HepG2 (cell line): ENCODE measurements at regions not wholly inside any gene's neighbourhood (a gene's known extent, or its start where the extent isn't known, plus 50 kb on each side); places are given as distances from the start of the nearest gene placed in this dataset.

Experiments used
- ATAC-seq: fragments of 200-7000 bp; cut with Tn5 transposase; 3 replicates; pipeline ENCODE4 v1.9.1; 2020; ENCODE audit warnings: mild to moderate bottlenecking, moderate library complexity
- BruUV-seq: library from RNA; stranded (reverse); fragments of 400-500 nt; replicated peaks from 2 replicates; lab custom pipeline; 2021; lab: Mats Ljungman, UMichigan
- CTCF ChIA-PET: fragments of 300-600 bp; formaldehyde crosslinking; extraction: SDS; loops from one replicate; lab custom pipeline; 2021; ENCODE audit warnings: low total read pairs, inconsistent platforms, low intra/inter-chr PET ratio; lab: Yijun Ruan, JAX
- POLR2A ChIA-PET: fragments of 350-600 bp; sonication (Branson Sonifier 250); formaldehyde crosslinking; loops from one replicate; lab custom pipeline; 2020; ENCODE audit warnings: antibody characterized with exemption, inconsistent platforms; lab: Yijun Ruan, JAX
- DNase-seq: peaks from one replicate; pipeline ENCODE4 v3.0.0-alpha.2; 2015; ENCODE audit warnings: low spot score
- FAIRE-seq: peaks from 3 replicates; lab custom pipeline; 2011; peaks lifted over from hg19 to GRCh38; lab: Jason Lieb, UNC
- H2AFZ ChIP-seq: one replicate; pipeline ENCODE4 v1.6.1; 2011; ENCODE audit warnings: low read length, inconsistent platforms
- H3K27ac ChIP-seq: fragments of 300-600 bp; 3 replicates; pipeline ENCODE4 v1.8.0; 2011; ENCODE audit warnings: mixed run types, mild to moderate bottlenecking, mixed read lengths, low read length, inconsistent platforms; ENCODE audit not compliant: insufficient read depth; ENCODE audit errors: extremely low read length
- H3K27me3 ChIP-seq, 2 experiments: fragments of 200-600 bp in 1 of 2; 2 replicates in 1 of 2; 3 replicates in 1 of 2; pipeline versions ENCODE4 v1.6.0 to v1.8.0; 2011; ENCODE audit warnings: low read length in 2 of 2, mild to moderate bottlenecking in 2 of 2, moderate library complexity in 2 of 2, inconsistent platforms in 1 of 2; ENCODE audit not compliant: insufficient read depth in 2 of 2, control insufficient read depth in 1 of 2
- H3K36me3 ChIP-seq, 2 experiments: fragments of 200-600 bp in 1 of 2; replicated peaks in 1 of 2; 2 replicates in 1 of 2; 3 replicates in 1 of 2; pipeline versions ENCODE4 v1.5.1 to v1.8.0; 2011; ENCODE audit warnings: low read length in 2 of 2, inconsistent platforms in 1 of 2; ENCODE audit not compliant: insufficient read depth in 2 of 2, control insufficient read depth in 1 of 2
- H3K4me1 ChIP-seq: 2 replicates; pipeline ENCODE4 v1.5.1; 2012; ENCODE audit warnings: low read length, inconsistent platforms; ENCODE audit not compliant: insufficient read depth
- H3K4me2 ChIP-seq: 2 replicates; pipeline ENCODE4 v1.6.0; 2011; ENCODE audit warnings: low read depth, low read length, inconsistent platforms
- H3K4me3 ChIP-seq, 3 experiments: fragments of 200-600 bp in 1 of 3; sonication (generic), shearing (Covaris generic) in 1 of 3; replicated peaks in 1 of 3; 2 replicates each; pipeline ENCODE4 v1.5.1; 2011 to 2016; ENCODE audit warnings: low read length in 3 of 3, inconsistent platforms in 2 of 3, low read depth in 2 of 3, mild to moderate bottlenecking in 2 of 3, control low read depth in 1 of 3, mixed read lengths in 1 of 3; ENCODE audit not compliant: insufficient read depth in 1 of 3
- H3K79me2 ChIP-seq: one replicate; pipeline ENCODE4 v1.6.1; 2011; ENCODE audit warnings: low read length, inconsistent platforms; ENCODE audit not compliant: insufficient read depth
- H3K9ac ChIP-seq: 2 replicates; pipeline ENCODE4 v1.6.0; 2011; ENCODE audit warnings: mild to moderate bottlenecking, low read depth, low read length, inconsistent platforms; ENCODE audit not compliant: insufficient read depth
- H3K9me3 ChIP-seq: 2 replicates; pipeline ENCODE4 v1.5.1; 2012; ENCODE audit warnings: mild to moderate bottlenecking, low read length
- H4K20me1 ChIP-seq: 2 replicates; pipeline ENCODE4 v1.6.0; 2011; ENCODE audit warnings: inconsistent platforms, mild to moderate bottlenecking, low read length, moderate library complexity; ENCODE audit not compliant: insufficient read depth
- FOXO1 ChIP-seq: sonication (generic); formaldehyde crosslinking; IDR thresholded peaks from 2 replicates; pipeline ENCODE4 v1.4.0; 2020; ENCODE audit warnings: missing genetic modification reagents
- KDM5B ChIP-seq: sonication (generic); formaldehyde crosslinking; IDR thresholded peaks from 2 replicates; pipeline ENCODE4 v1.4.0; 2020; ENCODE audit warnings: missing genetic modification reagents, mild to moderate bottlenecking, borderline replicate concordance
- MBD4 ChIP-seq: IDR thresholded peaks from 2 replicates; pipeline ENCODE4 v1.6.1; 2012; ENCODE audit warnings: low read length, inconsistent platforms, borderline replicate concordance
- NFKBIZ ChIP-seq: IDR thresholded peaks from 2 replicates; pipeline ENCODE4 v1.6.1; 2018; ENCODE audit warnings: missing genetic modification reagents, missing compliant biosample characterization
- ZNF296 ChIP-seq: sonication (generic); formaldehyde crosslinking; conservative IDR thresholded peaks from 2 replicates; pipeline ENCODE4 v1.5.0; 2020; ENCODE audit warnings: mild to moderate bottlenecking, missing genetic modification reagents
- ZNF44 ChIP-seq: sonication (generic); formaldehyde crosslinking; IDR thresholded peaks from 2 replicates; pipeline ENCODE4 v1.5.1; 2020; ENCODE audit warnings: mild to moderate bottlenecking, missing genetic modification reagents
- ZNF460 ChIP-seq: sonication (generic); formaldehyde crosslinking; IDR thresholded peaks from 2 replicates; pipeline ENCODE4 v1.5.1; 2020; ENCODE audit warnings: missing genetic modification reagents, mild to moderate bottlenecking, borderline replicate concordance
- ZNF562 ChIP-seq: sonication (generic); formaldehyde crosslinking; IDR thresholded peaks from 2 replicates; pipeline ENCODE4 v1.8.0; 2022; ENCODE audit warnings: missing genetic modification reagents, borderline replicate concordance
- ZNF746 ChIP-seq: sonication (generic); formaldehyde crosslinking; IDR thresholded peaks from 2 replicates; pipeline ENCODE4 v1.8.0; 2022; ENCODE audit warnings: mild to moderate bottlenecking, missing genetic modification reagents
- ZNF781 ChIP-seq: sonication (generic); formaldehyde crosslinking; IDR thresholded peaks from 2 replicates; pipeline ENCODE4 v1.5.1; 2020; ENCODE audit warnings: borderline replicate concordance, mild to moderate bottlenecking, missing genetic modification reagents; ENCODE audit errors: not compliant biosample characterization
- ZNF816 ChIP-seq: sonication (generic); formaldehyde crosslinking; IDR thresholded peaks from 2 replicates; pipeline ENCODE4 v1.8.0; 2022; ENCODE audit warnings: missing genetic modification reagents, mild to moderate bottlenecking, borderline replicate concordance
- ZNF879 ChIP-seq: sonication (generic); formaldehyde crosslinking; IDR thresholded peaks from 2 replicates; pipeline ENCODE4 v1.8.1; 2023; ENCODE audit warnings: missing genetic modification reagents
- WGBS: methylation state at CpG from one replicate; pipeline ENCODE4 v1.1.6; 2017; ENCODE audit warnings: low lambda C conversion rate; 5-methylcytosine and 5-hydroxymethylcytosine counted together
- in situ Hi-C: cut with HindIII; loops from 2 replicates; pipeline ENCODE4 v1.10.0; 2017; ENCODE audit warnings: low pct_unique_long_range_greater_than_20kb; ENCODE audit not compliant: extremely low pct_ligation_motif_present
- intact Hi-C: fragments of 100-400 bp; cut with micrococcal nuclease; formaldehyde crosslinking; loops from one replicate; pipeline ENCODE4 v1.10.0; 2022; ENCODE audit not compliant: unreplicated experiment
- TF ChIP-seq, protein P1 (sequence below): sonication (generic); formaldehyde crosslinking; IDR thresholded peaks from 2 replicates; pipeline ENCODE4 v1.5.0; 2020; ENCODE audit warnings: mild to moderate bottlenecking, missing genetic modification reagents, borderline replicate concordance
- TF ChIP-seq, protein P2 (sequence below): sonication (generic); IDR thresholded peaks from 2 replicates; pipeline ENCODE4 v1.6.1; 2016; ENCODE audit warnings: low read depth, borderline replicate concordance
- TF ChIP-seq, protein P3 (sequence below): sonication (generic); formaldehyde crosslinking; IDR thresholded peaks from 2 replicates; pipeline ENCODE4 v1.4.0; 2020; ENCODE audit warnings: low read depth, mild to moderate bottlenecking, missing genetic modification reagents

DNA sequence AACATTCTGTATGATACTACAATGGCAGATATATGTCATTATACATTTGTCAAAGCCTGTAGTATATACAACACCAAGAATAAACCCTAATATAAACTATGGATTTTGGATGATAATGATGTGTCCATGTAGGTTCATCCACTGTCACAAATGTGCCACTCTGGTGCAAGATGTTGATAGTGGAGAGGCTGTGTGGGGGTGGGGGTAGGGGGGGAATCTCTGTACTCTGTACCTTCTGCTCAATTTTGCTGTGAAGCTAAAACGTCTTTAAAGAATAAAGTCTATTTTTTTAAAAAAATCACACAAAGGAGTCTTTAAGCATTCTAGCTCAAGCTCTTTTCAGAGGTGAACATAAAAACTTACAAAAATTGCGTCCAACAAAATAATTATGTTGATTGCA lies 88.2 kb upstream of the ABI3BP start (continued):
- TF ChIP-seq, protein P1, sequence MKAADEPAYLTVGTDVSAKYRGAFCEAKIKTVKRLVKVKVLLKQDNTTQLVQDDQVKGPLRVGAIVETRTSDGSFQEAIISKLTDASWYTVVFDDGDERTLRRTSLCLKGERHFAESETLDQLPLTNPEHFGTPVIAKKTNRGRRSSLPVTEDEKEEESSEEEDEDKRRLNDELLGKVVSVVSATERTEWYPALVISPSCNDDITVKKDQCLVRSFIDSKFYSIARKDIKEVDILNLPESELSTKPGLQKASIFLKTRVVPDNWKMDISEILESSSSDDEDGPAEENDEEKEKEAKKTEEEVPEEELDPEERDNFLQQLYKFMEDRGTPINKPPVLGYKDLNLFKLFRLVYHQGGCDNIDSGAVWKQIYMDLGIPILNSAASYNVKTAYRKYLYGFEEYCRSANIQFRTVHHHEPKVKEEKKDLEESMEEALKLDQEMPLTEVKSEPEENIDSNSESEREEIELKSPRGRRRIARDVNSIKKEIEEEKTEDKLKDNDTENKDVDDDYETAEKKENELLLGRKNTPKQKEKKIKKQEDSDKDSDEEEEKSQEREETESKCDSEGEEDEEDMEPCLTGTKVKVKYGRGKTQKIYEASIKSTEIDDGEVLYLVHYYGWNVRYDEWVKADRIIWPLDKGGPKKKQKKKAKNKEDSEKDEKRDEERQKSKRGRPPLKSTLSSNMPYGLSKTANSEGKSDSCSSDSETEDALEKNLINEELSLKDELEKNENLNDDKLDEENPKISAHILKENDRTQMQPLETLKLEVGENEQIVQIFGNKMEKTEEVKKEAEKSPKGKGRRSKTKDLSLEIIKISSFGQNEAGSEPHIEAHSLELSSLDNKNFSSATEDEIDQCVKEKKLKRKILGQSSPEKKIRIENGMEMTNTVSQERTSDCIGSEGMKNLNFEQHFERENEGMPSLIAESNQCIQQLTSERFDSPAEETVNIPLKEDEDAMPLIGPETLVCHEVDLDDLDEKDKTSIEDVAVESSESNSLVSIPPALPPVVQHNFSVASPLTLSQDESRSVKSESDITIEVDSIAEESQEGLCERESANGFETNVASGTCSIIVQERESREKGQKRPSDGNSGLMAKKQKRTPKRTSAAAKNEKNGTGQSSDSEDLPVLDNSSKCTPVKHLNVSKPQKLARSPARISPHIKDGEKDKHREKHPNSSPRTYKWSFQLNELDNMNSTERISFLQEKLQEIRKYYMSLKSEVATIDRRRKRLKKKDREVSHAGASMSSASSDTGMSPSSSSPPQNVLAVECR (CRISPR knock-in tag) = no peak
- TF ChIP-seq ZNF296 (no peak), ZNF44 (no peak), FOXO1 (CRISPR knock-in tag) (no peak), ZNF781 (CRISPR knock-in tag) (no peak)

DNA sequence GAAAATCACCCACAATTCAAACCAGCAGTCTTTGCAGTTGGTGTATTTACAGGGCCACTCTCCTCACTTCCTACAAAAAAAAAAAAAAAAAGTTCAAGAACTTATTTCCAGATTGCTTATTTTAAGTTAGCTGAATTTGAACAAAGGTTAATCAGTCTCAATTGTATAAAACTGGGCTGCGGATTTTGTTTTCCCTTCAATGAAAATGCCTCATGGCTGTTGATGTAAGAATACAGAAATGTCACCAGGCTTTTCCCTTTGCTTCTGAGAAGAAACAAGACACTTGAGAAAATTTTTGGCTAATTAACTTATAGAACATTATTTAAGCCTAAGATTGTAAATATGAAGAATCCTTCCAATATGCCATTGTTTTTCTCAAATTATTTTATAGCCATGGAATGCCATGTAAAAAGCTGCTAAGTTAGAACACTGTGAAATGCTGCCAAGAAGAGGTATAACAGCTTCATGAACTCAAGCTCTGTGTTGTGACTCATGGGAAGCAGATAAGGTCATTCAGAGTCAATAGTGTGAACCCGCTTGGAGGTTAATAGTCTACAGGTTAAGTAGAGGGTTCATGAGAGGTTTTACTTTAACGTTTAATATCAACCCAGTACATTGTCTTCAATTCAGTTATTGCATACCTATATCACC lies 84.3 kb upstream of the ABI3BP start:
- no peak overlapping the region for H3K4me2 ChIP-seq
- ChIA-PET CTCF (no interaction called here), POLR2A (no interaction called here)
- H3K79me2 ChIP-seq = no peaks in the 10 kb centered on the region
- no peaks in the 10 kb centered on the region for H4K20me1 ChIP-seq
- in situ Hi-C loops = loop anchor here (10.0 kb wide), 1 partner anchor 307 kb away; no protein-coding TSS in a partner anchor
- no peaks in the 10 kb centered on the region for H3K4me1 ChIP-seq
- BruUV-seq = no TSS peak
- no peaks in the 10 kb centered on the region for H3K9me3 ChIP-seq
- no peak overlapping the region for H3K9ac ChIP-seq
- no peak overlapping the region for H3K4me3 ChIP-seq
- H3K27me3 ChIP-seq = no peaks in the 10 kb centered on the region
- no peak for ATAC-seq
- FAIRE-seq = no peak
- intact Hi-C loops = no loop called here
- no peak overlapping the region for H2AFZ ChIP-seq
- 1% methylated on average over 3 of the region's 3 CpGs for WGBS
- DNase-seq = no peak
- H3K36me3 ChIP-seq = no peaks in the 10 kb centered on the region
- H3K27ac ChIP-seq = no peak overlapping the region
- TF ChIP-seq ZNF879 (CRISPR knock-in tag) (no peak), ZNF746 (CRISPR knock-in tag) (no peak), NFKBIZ (CRISPR knock-in tag) (no peak), KDM5B (CRISPR knock-in tag) (no peak), MBD4 (no peak), ZNF460 (CRISPR knock-in tag) (no peak), ZNF562 (CRISPR knock-in tag) (no peak), ZNF816 (CRISPR knock-in tag) (no peak)
- TF ChIP-seq, protein P2, sequence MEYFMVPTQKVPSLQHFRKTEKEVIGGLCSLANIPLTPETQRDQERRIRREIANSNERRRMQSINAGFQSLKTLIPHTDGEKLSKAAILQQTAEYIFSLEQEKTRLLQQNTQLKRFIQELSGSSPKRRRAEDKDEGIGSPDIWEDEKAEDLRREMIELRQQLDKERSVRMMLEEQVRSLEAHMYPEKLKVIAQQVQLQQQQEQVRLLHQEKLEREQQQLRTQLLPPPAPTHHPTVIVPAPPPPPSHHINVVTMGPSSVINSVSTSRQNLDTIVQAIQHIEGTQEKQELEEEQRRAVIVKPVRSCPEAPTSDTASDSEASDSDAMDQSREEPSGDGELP = no peak
- TF ChIP-seq, protein P3, sequence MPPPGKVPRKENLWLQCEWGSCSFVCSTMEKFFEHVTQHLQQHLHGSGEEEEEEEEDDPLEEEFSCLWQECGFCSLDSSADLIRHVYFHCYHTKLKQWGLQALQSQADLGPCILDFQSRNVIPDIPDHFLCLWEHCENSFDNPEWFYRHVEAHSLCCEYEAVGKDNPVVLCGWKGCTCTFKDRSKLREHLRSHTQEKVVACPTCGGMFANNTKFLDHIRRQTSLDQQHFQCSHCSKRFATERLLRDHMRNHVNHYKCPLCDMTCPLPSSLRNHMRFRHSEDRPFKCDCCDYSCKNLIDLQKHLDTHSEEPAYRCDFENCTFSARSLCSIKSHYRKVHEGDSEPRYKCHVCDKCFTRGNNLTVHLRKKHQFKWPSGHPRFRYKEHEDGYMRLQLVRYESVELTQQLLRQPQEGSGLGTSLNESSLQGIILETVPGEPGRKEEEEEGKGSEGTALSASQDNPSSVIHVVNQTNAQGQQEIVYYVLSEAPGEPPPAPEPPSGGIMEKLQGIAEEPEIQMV = no peak
